NT2/D1 (cell line): ENCODE measurements at regions not wholly inside any gene's neighbourhood (a gene's known extent, or its start where the extent isn't known, plus 50 kb on each side); places are given as distances from the start of the nearest gene placed in this dataset.

Experiments used
- SUZ12 ChIP-seq: IDR thresholded peaks from 2 replicates; pipeline ENCODE4 v1.6.1; 2011; ENCODE audit not compliant: insufficient read length, insufficient read depth; ENCODE audit errors: extremely low read depth
- YY1 ChIP-seq: IDR thresholded peaks from 2 replicates; pipeline ENCODE4 v1.6.1; 2011; ENCODE audit not compliant: insufficient read length, insufficient read depth
- ZNF274 ChIP-seq: IDR thresholded peaks from 2 replicates; pipeline ENCODE4 v1.6.1; 2011; ENCODE audit warnings: mild to moderate bottlenecking, low read depth, low read length

DNA sequence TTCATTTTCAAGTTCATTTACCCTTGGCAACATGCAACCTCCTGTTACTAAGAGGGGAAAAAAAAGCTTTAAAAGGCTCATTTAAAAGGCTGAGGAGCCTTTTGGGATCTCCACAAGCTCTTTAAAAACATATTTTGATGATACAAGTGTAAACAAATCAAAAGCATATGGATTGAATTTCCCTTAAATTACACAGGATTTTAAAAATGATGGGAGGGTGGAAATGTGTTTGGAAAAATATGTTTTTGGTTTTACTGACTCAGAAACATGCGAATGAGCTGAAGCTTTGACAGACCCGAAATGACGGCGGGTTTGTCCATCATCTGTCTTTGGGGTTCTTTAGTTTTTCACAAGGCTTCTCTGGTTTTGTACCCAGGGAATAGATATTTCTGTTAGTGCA lies 180.6 kb upstream of the CCDC68 start:
- TF ChIP-seq ZNF274 (no peak), YY1 (no peak), SUZ12 (no peak)
